GM23338 (cell line): ENCODE measurements at regions not wholly inside any gene's neighbourhood (a gene's known extent, or its start where the extent isn't known, plus 50 kb on each side); places are given as distances from the start of the nearest gene placed in this dataset.

Experiments used
- ATAC-seq: fragments of 200-7000 bp; cut with Tn5 transposase; 3 replicates; pipeline ENCODE4 v1.9.1; 2020
- DNase-seq: peaks from one replicate; pipeline ENCODE4 v3.0.0-alpha.2; 2015; ENCODE audit warnings: low spot score
- H2AFZ ChIP-seq: fragments of 200-600 bp; sonication (generic); 2 replicates; pipeline ENCODE4 v1.8.0; 2016; ENCODE audit warnings: antibody characterized with exemption, mild to moderate bottlenecking, moderate library complexity
- H3F3A ChIP-seq: fragments of 200-600 bp; sonication (generic); replicated peaks from 2 replicates; pipeline ENCODE4 v1.8.0; 2017; ENCODE audit warnings: antibody characterized with exemption, mixed run types, low read depth
- H3K27ac ChIP-seq: fragments of 200-600 bp; sonication (generic); 2 replicates; pipeline ENCODE4 v1.6.1; 2016; ENCODE audit warnings: low read depth
- H3K27me3 ChIP-seq: fragments of 200-600 bp; sonication (generic); 2 replicates; pipeline ENCODE4 v1.8.0; 2016; ENCODE audit warnings: mild to moderate bottlenecking, mixed run types, moderate library complexity; ENCODE audit not compliant: insufficient read depth
- H3K36me3 ChIP-seq: fragments of 200-600 bp; sonication (generic); 2 replicates; pipeline ENCODE4 v1.8.0; 2016; ENCODE audit warnings: mild to moderate bottlenecking; ENCODE audit not compliant: insufficient read depth
- H3K4me1 ChIP-seq: fragments of 200-600 bp; sonication (generic); 2 replicates; pipeline ENCODE4 v1.8.0; 2016; ENCODE audit warnings: mild to moderate bottlenecking, moderate library complexity; ENCODE audit not compliant: insufficient read depth
- H3K4me2 ChIP-seq: fragments of 200-600 bp; sonication (generic); 2 replicates; pipeline ENCODE4 v1.7.1; 2017; ENCODE audit warnings: mixed run types
- H3K4me3 ChIP-seq: fragments of 200-600 bp; sonication (generic); 2 replicates; pipeline ENCODE4 v1.6.1; 2016; ENCODE audit warnings: mixed run types
- H3K79me2 ChIP-seq: fragments of 200-600 bp; sonication (generic); replicated peaks from 2 replicates; pipeline ENCODE4 v1.8.0; 2017; ENCODE audit warnings: mild to moderate bottlenecking; ENCODE audit not compliant: insufficient read depth
- H3K9me2 ChIP-seq: fragments of 200-600 bp; sonication (generic); 2 replicates; pipeline ENCODE4 v1.8.0; 2017; ENCODE audit not compliant: insufficient read depth
- H4K20me1 ChIP-seq: fragments of 200-600 bp; sonication (generic); replicated peaks from 2 replicates; pipeline ENCODE4 v1.8.0; 2017; ENCODE audit warnings: mild to moderate bottlenecking; ENCODE audit not compliant: insufficient read depth
- H3K27ac Mint-ChIP-seq: 2 replicates; pipeline ENCODE4 v1.8.0; 2020; ENCODE audit warnings: inconsistent platforms, mild to moderate bottlenecking, moderate library complexity, mixed read lengths
- H3K27me3 Mint-ChIP-seq: 3 replicates; pipeline ENCODE4 v1.8.0; 2022; ENCODE audit warnings: low read depth, mild to moderate bottlenecking, moderate library complexity, mixed read lengths, inconsistent platforms; ENCODE audit not compliant: insufficient read depth, poor library complexity
- H3K36me3 Mint-ChIP-seq: 3 replicates; pipeline ENCODE4 v1.8.0; 2021; ENCODE audit warnings: low read depth, mild to moderate bottlenecking, inconsistent platforms, moderate library complexity, mixed read lengths
- H3K4me1 Mint-ChIP-seq: 3 replicates; pipeline ENCODE4 v1.8.0; 2020; ENCODE audit warnings: mild to moderate bottlenecking, inconsistent platforms, mixed read lengths
- H3K4me3 Mint-ChIP-seq: 3 replicates; pipeline ENCODE4 v1.8.0; 2021; ENCODE audit warnings: moderate library complexity, mild to moderate bottlenecking, inconsistent platforms, mixed read lengths
- H3K9me3 Mint-ChIP-seq: 3 replicates; pipeline ENCODE4 v1.8.0; 2020; ENCODE audit warnings: moderate library complexity, mild to moderate bottlenecking, inconsistent platforms, mixed read lengths
- EZH2phosphoT487 ChIP-seq: fragments of 200-600 bp; sonication (generic); IDR thresholded peaks from one replicate; pipeline ENCODE4 v1.8.1; 2018; ENCODE audit warnings: antibody characterized with exemption; ENCODE audit not compliant: unreplicated experiment
- JUNB ChIP-seq: IDR thresholded peaks from one replicate; pipeline ENCODE4 v1.6.1; 2016; ENCODE audit warnings: antibody characterized with exemption; ENCODE audit not compliant: unreplicated experiment
- NANOG ChIP-seq: IDR thresholded peaks from 2 replicates; pipeline ENCODE4 v1.6.1; 2016; ENCODE audit warnings: antibody characterized with exemption, borderline replicate concordance
- POLR2AphosphoS5 ChIP-seq: IDR thresholded peaks from 2 replicates; pipeline ENCODE4 v1.6.1; 2016; ENCODE audit warnings: antibody characterized with exemption, low read depth
- STAT1 ChIP-seq: IDR thresholded peaks from one replicate; pipeline ENCODE4 v1.6.1; 2016; ENCODE audit warnings: antibody characterized with exemption; ENCODE audit not compliant: unreplicated experiment
- ZNF114 ChIP-seq: fragments of 250-450 bp; sonication (Bioruptor Pico); IDR thresholded peaks from 2 replicates; pipeline ENCODE4 v1.5.0; 2020; ENCODE audit warnings: mild to moderate bottlenecking, moderate library complexity
- TF ChIP-seq, protein P1 (sequence below): IDR thresholded peaks from one replicate; pipeline ENCODE4 v1.6.1; 2018; ENCODE audit warnings: antibody characterized with exemption; ENCODE audit not compliant: unreplicated experiment
- TF ChIP-seq, protein P2 (sequence below): fragments of 250-450 bp; sonication (Bioruptor Pico); IDR thresholded peaks from 2 replicates; pipeline ENCODE4 v1.5.0; 2020; ENCODE audit warnings: mild to moderate bottlenecking, moderate library complexity
- TF ChIP-seq, protein P3 (sequence below): IDR thresholded peaks from 2 replicates; pipeline ENCODE4 v1.6.1; 2016; ENCODE audit warnings: antibody characterized with exemption

DNA sequence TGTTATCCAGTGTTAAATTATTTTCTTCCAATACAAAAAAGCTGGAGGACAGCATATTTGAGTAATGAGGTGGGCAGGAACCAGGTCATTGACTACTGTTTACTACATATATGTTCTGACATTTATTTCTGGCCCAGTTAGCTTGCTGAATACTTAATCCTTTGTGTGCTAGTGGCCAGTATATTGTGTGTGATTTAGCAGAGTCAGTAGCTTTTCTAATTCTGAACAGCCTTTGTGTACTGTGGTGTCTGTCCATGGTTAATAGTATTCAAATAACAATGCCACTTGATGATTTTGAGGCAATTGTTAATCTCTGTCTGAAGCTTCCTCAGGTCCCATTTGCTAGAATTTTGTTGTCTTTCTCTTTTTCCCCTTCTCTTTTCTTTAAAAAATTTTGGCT lies 286.5 kb upstream of the E2F7 start:
- H4K20me1 ChIP-seq: no peaks in the 10 kb centered on the region
- no peaks in the 10 kb centered on the region for H3K36me3 ChIP-seq
- DNase-seq: no peak
- H3K4me1 Mint-ChIP-seq: peaks cover 7% of the 10 kb centered on the region; the same call in 2 of the 3 replicates
- no peak for TF ChIP-seq JUNB
- TF ChIP-seq POLR2AphosphoS5: no peak
- TF ChIP-seq NANOG: no peak
- TF ChIP-seq, protein P1, sequence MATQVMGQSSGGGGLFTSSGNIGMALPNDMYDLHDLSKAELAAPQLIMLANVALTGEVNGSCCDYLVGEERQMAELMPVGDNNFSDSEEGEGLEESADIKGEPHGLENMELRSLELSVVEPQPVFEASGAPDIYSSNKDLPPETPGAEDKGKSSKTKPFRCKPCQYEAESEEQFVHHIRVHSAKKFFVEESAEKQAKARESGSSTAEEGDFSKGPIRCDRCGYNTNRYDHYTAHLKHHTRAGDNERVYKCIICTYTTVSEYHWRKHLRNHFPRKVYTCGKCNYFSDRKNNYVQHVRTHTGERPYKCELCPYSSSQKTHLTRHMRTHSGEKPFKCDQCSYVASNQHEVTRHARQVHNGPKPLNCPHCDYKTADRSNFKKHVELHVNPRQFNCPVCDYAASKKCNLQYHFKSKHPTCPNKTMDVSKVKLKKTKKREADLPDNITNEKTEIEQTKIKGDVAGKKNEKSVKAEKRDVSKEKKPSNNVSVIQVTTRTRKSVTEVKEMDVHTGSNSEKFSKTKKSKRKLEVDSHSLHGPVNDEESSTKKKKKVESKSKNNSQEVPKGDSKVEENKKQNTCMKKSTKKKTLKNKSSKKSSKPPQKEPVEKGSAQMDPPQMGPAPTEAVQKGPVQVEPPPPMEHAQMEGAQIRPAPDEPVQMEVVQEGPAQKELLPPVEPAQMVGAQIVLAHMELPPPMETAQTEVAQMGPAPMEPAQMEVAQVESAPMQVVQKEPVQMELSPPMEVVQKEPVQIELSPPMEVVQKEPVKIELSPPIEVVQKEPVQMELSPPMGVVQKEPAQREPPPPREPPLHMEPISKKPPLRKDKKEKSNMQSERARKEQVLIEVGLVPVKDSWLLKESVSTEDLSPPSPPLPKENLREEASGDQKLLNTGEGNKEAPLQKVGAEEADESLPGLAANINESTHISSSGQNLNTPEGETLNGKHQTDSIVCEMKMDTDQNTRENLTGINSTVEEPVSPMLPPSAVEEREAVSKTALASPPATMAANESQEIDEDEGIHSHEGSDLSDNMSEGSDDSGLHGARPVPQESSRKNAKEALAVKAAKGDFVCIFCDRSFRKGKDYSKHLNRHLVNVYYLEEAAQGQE: no peak
- no peak for TF ChIP-seq ZNF114 (CRISPR knock-in tag)
- no peak for TF ChIP-seq STAT1
- TF ChIP-seq, protein P2, sequence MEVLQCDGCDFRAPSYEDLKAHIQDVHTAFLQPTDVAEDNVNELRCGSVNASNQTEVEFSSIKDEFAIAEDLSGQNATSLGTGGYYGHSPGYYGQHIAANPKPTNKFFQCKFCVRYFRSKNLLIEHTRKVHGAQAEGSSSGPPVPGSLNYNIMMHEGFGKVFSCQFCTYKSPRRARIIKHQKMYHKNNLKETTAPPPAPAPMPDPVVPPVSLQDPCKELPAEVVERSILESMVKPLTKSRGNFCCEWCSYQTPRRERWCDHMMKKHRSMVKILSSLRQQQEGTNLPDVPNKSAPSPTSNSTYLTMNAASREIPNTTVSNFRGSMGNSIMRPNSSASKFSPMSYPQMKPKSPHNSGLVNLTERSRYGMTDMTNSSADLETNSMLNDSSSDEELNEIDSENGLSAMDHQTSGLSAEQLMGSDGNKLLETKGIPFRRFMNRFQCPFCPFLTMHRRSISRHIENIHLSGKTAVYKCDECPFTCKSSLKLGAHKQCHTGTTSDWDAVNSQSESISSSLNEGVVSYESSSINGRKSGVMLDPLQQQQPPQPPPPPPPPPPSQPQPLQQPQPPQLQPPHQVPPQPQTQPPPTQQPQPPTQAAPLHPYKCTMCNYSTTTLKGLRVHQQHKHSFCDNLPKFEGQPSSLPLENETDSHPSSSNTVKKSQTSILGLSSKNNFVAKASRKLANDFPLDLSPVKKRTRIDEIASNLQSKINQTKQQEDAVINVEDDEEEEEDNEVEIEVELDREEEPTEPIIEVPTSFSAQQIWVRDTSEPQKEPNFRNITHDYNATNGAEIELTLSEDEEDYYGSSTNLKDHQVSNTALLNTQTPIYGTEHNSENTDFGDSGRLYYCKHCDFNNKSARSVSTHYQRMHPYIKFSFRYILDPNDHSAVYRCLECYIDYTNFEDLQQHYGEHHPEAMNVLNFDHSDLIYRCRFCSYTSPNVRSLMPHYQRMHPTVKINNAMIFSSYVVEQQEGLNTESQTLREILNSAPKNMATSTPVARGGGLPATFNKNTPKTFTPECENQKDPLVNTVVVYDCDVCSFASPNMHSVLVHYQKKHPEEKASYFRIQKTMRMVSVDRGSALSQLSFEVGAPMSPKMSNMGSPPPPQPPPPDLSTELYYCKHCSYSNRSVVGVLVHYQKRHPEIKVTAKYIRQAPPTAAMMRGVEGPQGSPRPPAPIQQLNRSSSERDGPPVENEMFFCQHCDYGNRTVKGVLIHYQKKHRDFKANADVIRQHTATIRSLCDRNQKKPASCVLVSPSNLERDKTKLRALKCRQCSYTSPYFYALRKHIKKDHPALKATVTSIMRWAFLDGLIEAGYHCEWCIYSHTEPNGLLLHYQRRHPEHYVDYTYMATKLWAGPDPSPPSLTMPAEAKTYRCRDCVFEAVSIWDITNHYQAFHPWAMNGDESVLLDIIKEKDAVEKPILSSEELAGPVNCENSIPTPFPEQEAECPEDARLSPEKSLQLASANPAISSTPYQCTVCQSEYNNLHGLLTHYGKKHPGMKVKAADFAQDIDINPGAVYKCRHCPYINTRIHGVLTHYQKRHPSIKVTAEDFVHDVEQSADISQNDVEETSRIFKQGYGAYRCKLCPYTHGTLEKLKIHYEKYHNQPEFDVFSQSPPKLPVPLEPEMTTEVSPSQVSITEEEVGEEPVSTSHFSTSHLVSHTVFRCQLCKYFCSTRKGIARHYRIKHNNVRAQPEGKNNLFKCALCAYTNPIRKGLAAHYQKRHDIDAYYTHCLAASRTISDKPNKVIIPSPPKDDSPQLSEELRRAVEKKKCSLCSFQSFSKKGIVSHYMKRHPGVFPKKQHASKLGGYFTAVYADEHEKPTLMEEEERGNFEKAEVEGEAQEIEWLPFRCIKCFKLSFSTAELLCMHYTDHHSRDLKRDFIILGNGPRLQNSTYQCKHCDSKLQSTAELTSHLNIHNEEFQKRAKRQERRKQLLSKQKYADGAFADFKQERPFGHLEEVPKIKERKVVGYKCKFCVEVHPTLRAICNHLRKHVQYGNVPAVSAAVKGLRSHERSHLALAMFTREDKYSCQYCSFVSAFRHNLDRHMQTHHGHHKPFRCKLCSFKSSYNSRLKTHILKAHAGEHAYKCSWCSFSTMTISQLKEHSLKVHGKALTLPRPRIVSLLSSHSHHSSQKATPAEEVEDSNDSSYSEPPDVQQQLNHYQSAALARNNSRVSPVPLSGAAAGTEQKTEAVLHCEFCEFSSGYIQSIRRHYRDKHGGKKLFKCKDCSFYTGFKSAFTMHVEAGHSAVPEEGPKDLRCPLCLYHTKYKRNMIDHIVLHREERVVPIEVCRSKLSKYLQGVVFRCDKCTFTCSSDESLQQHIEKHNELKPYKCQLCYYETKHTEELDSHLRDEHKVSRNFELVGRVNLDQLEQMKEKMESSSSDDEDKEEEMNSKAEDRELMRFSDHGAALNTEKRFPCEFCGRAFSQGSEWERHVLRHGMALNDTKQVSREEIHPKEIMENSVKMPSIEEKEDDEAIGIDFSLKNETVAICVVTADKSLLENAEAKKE (CRISPR knock-in tag): no peak
- TF ChIP-seq, protein P3, sequence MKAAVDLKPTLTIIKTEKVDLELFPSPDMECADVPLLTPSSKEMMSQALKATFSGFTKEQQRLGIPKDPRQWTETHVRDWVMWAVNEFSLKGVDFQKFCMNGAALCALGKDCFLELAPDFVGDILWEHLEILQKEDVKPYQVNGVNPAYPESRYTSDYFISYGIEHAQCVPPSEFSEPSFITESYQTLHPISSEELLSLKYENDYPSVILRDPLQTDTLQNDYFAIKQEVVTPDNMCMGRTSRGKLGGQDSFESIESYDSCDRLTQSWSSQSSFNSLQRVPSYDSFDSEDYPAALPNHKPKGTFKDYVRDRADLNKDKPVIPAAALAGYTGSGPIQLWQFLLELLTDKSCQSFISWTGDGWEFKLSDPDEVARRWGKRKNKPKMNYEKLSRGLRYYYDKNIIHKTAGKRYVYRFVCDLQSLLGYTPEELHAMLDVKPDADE: no peak
- TF ChIP-seq EZH2phosphoT487: no peak
- H3K4me2 ChIP-seq: no peak overlapping the region
- H3K4me3 ChIP-seq: no peak overlapping the region
- no peak overlapping the region for H3K4me3 Mint-ChIP-seq
- H3K79me2 ChIP-seq: no peaks in the 10 kb centered on the region
- no peaks in the 10 kb centered on the region for H3K27me3 ChIP-seq
- H3K27ac Mint-ChIP-seq: no peak overlapping the region
- ATAC-seq: no peak
- no peak overlapping the region for H3K27ac ChIP-seq
- H3K9me3 Mint-ChIP-seq: no peaks in the 10 kb centered on the region
- no peaks in the 10 kb centered on the region for H3K9me2 ChIP-seq
- no peaks in the 10 kb centered on the region for H3K36me3 Mint-ChIP-seq
- H3F3A ChIP-seq: no peaks in the 10 kb centered on the region
- H3K4me1 ChIP-seq: peaks cover 26% of the 10 kb centered on the region
- no peak overlapping the region for H2AFZ ChIP-seq
- H3K27me3 Mint-ChIP-seq: no peaks in the 10 kb centered on the region
